IPS-15b (cell line): ENCODE measurements at regions not wholly inside any gene's neighbourhood (a gene's known extent, or its start where the extent isn't known, plus 50 kb on each side); places are given as distances from the start of the nearest gene placed in this dataset.

Experiments
- H3K27me3 ChIP-seq: one replicate; pipeline ENCODE4 v1.6.1; 2013; ENCODE audit warnings: low read length; ENCODE audit not compliant: control insufficient read depth, insufficient read depth
- H3K36me3 ChIP-seq: one replicate; pipeline ENCODE4 v1.6.1; 2013; ENCODE audit warnings: low read length; ENCODE audit not compliant: control insufficient read depth, insufficient read depth
- H3K4me1 ChIP-seq: one replicate; pipeline ENCODE4 v1.6.1; 2013; ENCODE audit warnings: mild to moderate bottlenecking, low read length; ENCODE audit not compliant: control insufficient read depth, insufficient read depth
- H3K4me3 ChIP-seq: one replicate; pipeline ENCODE4 v1.5.1; 2013; ENCODE audit warnings: low read depth, low read length
- H3K9ac ChIP-seq: one replicate; pipeline ENCODE4 v1.6.1; 2013; ENCODE audit warnings: low read depth, mild to moderate bottlenecking, low read length
- H3K9me3 ChIP-seq: one replicate; pipeline ENCODE4 v1.6.1; 2013; ENCODE audit warnings: mild to moderate bottlenecking, low read length; ENCODE audit not compliant: control insufficient read depth, insufficient read depth

- H3K4me3 ChIP-seq = no peak overlapping the region
- no peak overlapping the region for H3K9ac ChIP-seq
These were observed 406.8 kb upstream of the TBX3 start for GRCh38 chr12:115090783-115091182.

GRCh38 chr12:115088995-115089841 is 405.2 kb upstream of the TBX3 start:
- no peaks in the 10 kb centered on the region for H3K36me3 ChIP-seq
- no peaks in the 10 kb centered on the region for H3K27me3 ChIP-seq
- no peaks in the 10 kb centered on the region for H3K4me1 ChIP-seq
- no peaks in the 10 kb centered on the region for H3K9me3 ChIP-seq
- no peak overlapping the region for H3K4me3 ChIP-seq
- no peak overlapping the region for H3K9ac ChIP-seq

More at GRCh38 chr12:115090783-115091182, 406.8 kb upstream of the TBX3 start:
- Histone ChIP-seq H3K4me1 (no peaks in the 10 kb centered on the region), H3K36me3 (no peaks in the 10 kb centered on the region), H3K9me3 (no peaks in the 10 kb centered on the region), H3K27me3 (no peaks in the 10 kb centered on the region)

GRCh38 chr12:115088328-115088994 is 404.5 kb upstream of the TBX3 start:
- H3K9ac ChIP-seq = no peak overlapping the region
- no peak overlapping the region for H3K4me3 ChIP-seq
- H3K36me3 ChIP-seq = no peaks in the 10 kb centered on the region
- H3K9me3 ChIP-seq = no peaks in the 10 kb centered on the region
- no peaks in the 10 kb centered on the region for H3K27me3 ChIP-seq
- H3K4me1 ChIP-seq = no peaks in the 10 kb centered on the region

- H3K9me3 ChIP-seq = no peaks in the 10 kb centered on the region
- no peak overlapping the region for H3K9ac ChIP-seq
- no peak overlapping the region for H3K4me3 ChIP-seq
- no peaks in the 10 kb centered on the region for H3K36me3 ChIP-seq
- no peaks in the 10 kb centered on the region for H3K27me3 ChIP-seq
- H3K4me1 ChIP-seq = no peaks in the 10 kb centered on the region
These were observed 401.6 kb upstream of the TBX3 start for GRCh38 chr12:115085594-115085993.

- H3K9me3 ChIP-seq = no peaks in the 10 kb centered on the region
These were observed 395.8 kb upstream of the TBX3 start for GRCh38 chr12:115079760-115080159.

GRCh38 chr12:115078990-115079389 is 395.0 kb upstream of the TBX3 start:
- no peak overlapping the region for H3K4me3 ChIP-seq
- H3K27me3 ChIP-seq = no peaks in the 10 kb centered on the region
- H3K9me3 ChIP-seq = no peaks in the 10 kb centered on the region
- no peaks in the 10 kb centered on the region for H3K36me3 ChIP-seq
- no peak overlapping the region for H3K9ac ChIP-seq
- no peaks in the 10 kb centered on the region for H3K4me1 ChIP-seq

More at GRCh38 chr12:115079760-115080159, 395.8 kb upstream of the TBX3 start:
- Histone ChIP-seq H3K9ac (no peak overlapping the region), H3K4me3 (no peak overlapping the region), H3K4me1 (no peaks in the 10 kb centered on the region), H3K27me3 (no peaks in the 10 kb centered on the region), H3K36me3 (no peaks in the 10 kb centered on the region)

- Histone ChIP-seq H3K4me3 (no peak overlapping the region), H3K27me3 (no peaks in the 10 kb centered on the region), H3K9ac (no peak overlapping the region), H3K9me3 (no peaks in the 10 kb centered on the region), H3K36me3 (no peaks in the 10 kb centered on the region), H3K4me1 (no peaks in the 10 kb centered on the region)
These were observed 394.4 kb upstream of the TBX3 start for GRCh38 chr12:115078334-115078733.

- Histone ChIP-seq H3K27me3 (no peaks in the 10 kb centered on the region), H3K9ac (no peak overlapping the region), H3K9me3 (no peaks in the 10 kb centered on the region), H3K36me3 (no peaks in the 10 kb centered on the region), H3K4me1 (no peaks in the 10 kb centered on the region), H3K4me3 (no peak overlapping the region)
These were observed 391.7 kb upstream of the TBX3 start for GRCh38 chr12:115075552-115076170.

GRCh38 chr12:115074617-115075016 is 390.6 kb upstream of the TBX3 start:
- Histone ChIP-seq H3K4me1 (no peaks in the 10 kb centered on the region), H3K9me3 (no peaks in the 10 kb centered on the region), H3K9ac (no peak overlapping the region), H3K4me3 (no peak overlapping the region), H3K27me3 (no peaks in the 10 kb centered on the region), H3K36me3 (no peaks in the 10 kb centered on the region)

GRCh38 chr12:115072712-115073111 is 388.7 kb upstream of the TBX3 start:
- Histone ChIP-seq H3K36me3 (no peaks in the 10 kb centered on the region), H3K9me3 (no peaks in the 10 kb centered on the region), H3K9ac (no peak overlapping the region), H3K27me3 (no peaks in the 10 kb centered on the region), H3K4me1 (no peaks in the 10 kb centered on the region), H3K4me3 (no peak overlapping the region)

GRCh38 chr12:115070313-115070712 is 386.3 kb upstream of the TBX3 start:
- Histone ChIP-seq H3K4me1 (no peaks in the 10 kb centered on the region), H3K9ac (no peak overlapping the region)

More at GRCh38 chr12:115070313-115070712, 386.3 kb upstream of the TBX3 start:
- Histone ChIP-seq H3K9me3 (no peaks in the 10 kb centered on the region), H3K36me3 (no peaks in the 10 kb centered on the region), H3K4me3 (no peak overlapping the region), H3K27me3 (no peaks in the 10 kb centered on the region)
